ENCODE measurements at regions not wholly inside any gene's neighbourhood (a gene's known extent, or its start where the extent isn't known, plus 50 kb on each side); places are given as distances from the start of the nearest gene placed in this dataset.

- Mint-ChIP-seq H3K9me3 (ENCODE audit: low read depth, unreplicated experiment) (peaks cover 13% of the 10 kb centered on the region), H3K4me1 (ENCODE audit: low read depth, unreplicated experiment) (no peaks in the 10 kb centered on the region), H3K27me3 (ENCODE audit: unreplicated experiment) (no peaks in the 10 kb centered on the region), H3K27ac (ENCODE audit: unreplicated experiment) (no peak overlapping the region), H3K4me3 (ENCODE audit: low read depth, unreplicated experiment) (no peak overlapping the region), H3K36me3 (ENCODE audit: insufficient read depth, unreplicated experiment) (no peaks in the 10 kb centered on the region)
- TF ChIP-seq CTCF (IDR thresholded peaks at IDR 0.05; ENCODE audit: unreplicated experiment) = no peak
- intact Hi-C loops (cut with micrococcal nuclease; ENCODE audit: unreplicated experiment) = no loop called here
- CTCF ChIA-PET = no interaction called here
- BruUV-seq (replicated peaks) = no TSS peak
- no peak for DNase-seq
These were observed 127.9 kb upstream of the ST6GAL2 start for GRCh38 chr2:107013884-107014283.

GRCh38 chr2:107018366-107018765 lies 132.4 kb upstream of the ST6GAL2 start:
- no peaks in the 10 kb centered on the region for H3K27me3 Mint-ChIP-seq (ENCODE audit: unreplicated experiment)
- no TSS peak for BruUV-seq (replicated peaks)
- CTCF ChIA-PET = no interaction called here
- H3K9me3 Mint-ChIP-seq (ENCODE audit: low read depth, unreplicated experiment) = peaks cover 14% of the 10 kb centered on the region
- intact Hi-C loops (cut with micrococcal nuclease; ENCODE audit: unreplicated experiment) = no loop called here
- no peak for TF ChIP-seq CTCF (IDR thresholded peaks at IDR 0.05; ENCODE audit: unreplicated experiment)
- H3K36me3 Mint-ChIP-seq (ENCODE audit: insufficient read depth, unreplicated experiment) = no peaks in the 10 kb centered on the region
- H3K4me1 Mint-ChIP-seq (ENCODE audit: low read depth, unreplicated experiment) = no peaks in the 10 kb centered on the region
- no peak overlapping the region for H3K4me3 Mint-ChIP-seq (ENCODE audit: low read depth, unreplicated experiment)
- no peak overlapping the region for H3K27ac Mint-ChIP-seq (ENCODE audit: unreplicated experiment)
- no peak for DNase-seq

- H3K27me3 Mint-ChIP-seq (ENCODE audit: unreplicated experiment) = no peaks in the 10 kb centered on the region
- CTCF ChIA-PET = no interaction called here
- no peak overlapping the region for H3K4me3 Mint-ChIP-seq (ENCODE audit: low read depth, unreplicated experiment)
- no peak overlapping the region for H3K27ac Mint-ChIP-seq (ENCODE audit: unreplicated experiment)
- no TSS peak for BruUV-seq (replicated peaks)
- no peak for TF ChIP-seq CTCF (IDR thresholded peaks at IDR 0.05; ENCODE audit: unreplicated experiment)
- no peaks in the 10 kb centered on the region for H3K4me1 Mint-ChIP-seq (ENCODE audit: low read depth, unreplicated experiment)
- peaks cover 16% of the 10 kb centered on the region for H3K9me3 Mint-ChIP-seq (ENCODE audit: low read depth, unreplicated experiment)
- intact Hi-C loops (cut with micrococcal nuclease; ENCODE audit: unreplicated experiment) = no loop called here
- no peak for DNase-seq
- no peaks in the 10 kb centered on the region for H3K36me3 Mint-ChIP-seq (ENCODE audit: insufficient read depth, unreplicated experiment)
These were observed 134.4 kb upstream of the ST6GAL2 start for GRCh38 chr2:107020392-107020791.

- H3K9me3 Mint-ChIP-seq (ENCODE audit: low read depth, unreplicated experiment) = peaks cover 14% of the 10 kb centered on the region
- H3K4me3 Mint-ChIP-seq (ENCODE audit: low read depth, unreplicated experiment) = no peak overlapping the region
- CTCF ChIA-PET = no interaction called here
- H3K4me1 Mint-ChIP-seq (ENCODE audit: low read depth, unreplicated experiment) = no peaks in the 10 kb centered on the region
- intact Hi-C loops (cut with micrococcal nuclease; ENCODE audit: unreplicated experiment) = no loop called here
- BruUV-seq (replicated peaks) = no TSS peak
- no peak for TF ChIP-seq CTCF (IDR thresholded peaks at IDR 0.05; ENCODE audit: unreplicated experiment)
- no peaks in the 10 kb centered on the region for H3K27me3 Mint-ChIP-seq (ENCODE audit: unreplicated experiment)
- H3K36me3 Mint-ChIP-seq (ENCODE audit: insufficient read depth, unreplicated experiment) = no peaks in the 10 kb centered on the region
- DNase-seq = no peak
- H3K27ac Mint-ChIP-seq (ENCODE audit: unreplicated experiment) = no peak overlapping the region
These were observed 138.3 kb upstream of the ST6GAL2 start for GRCh38 chr2:107024269-107024668.
